Ovary (tissue), 7 donors: ENCODE measurements at regions not wholly inside any gene's neighbourhood (a gene's known extent, or its start where the extent isn't known, plus 50 kb on each side); places are given as distances from the start of the nearest gene placed in this dataset.
"Not testable (repeated sequence)": the region's sequence is repeated elsewhere in the genome, so short reads cannot be mapped to it uniquely, and the experiment has no call there.

ENCODE experiments used
- DNase-seq, 5 donors: peaks; one replicate each; pipeline ENCODE4 v3.0.0-alpha.2; 2019 to 2020
- H3K27ac ChIP-seq, 2 donors: fragments of 200-600 bp; one replicate each; pipeline versions ENCODE4 v1.5.1 to v1.8.0; 2019 to 2022
- H3K27me3 ChIP-seq: fragments of 200-600 bp; one replicate; pipeline ENCODE4 v1.8.0; 2022
- H3K36me3 ChIP-seq: fragments of 200-600 bp; sonication (generic); one replicate; pipeline ENCODE4 v1.5.1; 2019
- H3K4me1 ChIP-seq: one replicate; pipeline ENCODE4 v1.8.1; 2013; ENCODE audit warnings: mild to moderate bottlenecking, moderate library complexity; ENCODE audit not compliant: insufficient read depth
- H3K4me3 ChIP-seq: fragments of 200-600 bp; sonication (generic); one replicate; pipeline ENCODE4 v1.5.1; 2017
- H3K9me3 ChIP-seq, 2 donors: fragments of 200-600 bp in 1 of 2; sonication (generic) in 1 of 2; one replicate each; pipeline versions ENCODE4 v1.5.1 to v1.8.1; 2013 to 2019; ENCODE audit warnings: mild to moderate bottlenecking in 1 of 2, moderate library complexity in 1 of 2
- WGBS, 3 donors: extraction: QIAGEN DNeasy Blood & Tissue Kit in 1 of 3; methylation state at CpG; one replicate each; pipeline versions ENCODE4 v1.1.5 to v1.1.7; 2013 to 2017; 5-methylcytosine and 5-hydroxymethylcytosine counted together
- intact Hi-C, 4 donors: fragments of 100-400 bp; cut with DNase I; formaldehyde crosslinking; loops; one replicate each; pipeline versions ENCODE4 v1.11.0 to v1.15.1; 2022 to 2023
- donor health status: DM: no; HTN: no; CAD: no; lungs with moderate emphysema.
- donor health status: DM: no; HTN: no; CAD: no.
- donor health status: Bipolar disorder and iron deficiency.
- donor health status: DM: no; HTN: no; CAD: no.
- donor health status: DM: yes; HTN: yes; CAD: no.

GRCh38 chr16:88242312-88243295, 140.2 kb upstream of the ZNF469 start:
- H3K9me3 ChIP-seq, H3K4me3 ChIP-seq, H3K27me3 ChIP-seq, intact Hi-C loops, H3K36me3 ChIP-seq: not testable (repeated sequence)
- WGBS, 3 donors, result 49 to 53% (median 50%) methylated on average over 18 of the region's 18 CpGs
- H3K4me1 ChIP-seq, result peaks cover 22% of the 10 kb centered on the region
- H3K27ac ChIP-seq, result peak overlapping the region in 1 of 2 donors; percentile 30
- DNase-seq, result peak in 4 of 5 donors; percentile 52 to 70 (median 58)

- 95 to 97% (median 96%) methylated on average over 3 of the region's 3 CpGs for WGBS, 3 donors
- H3K27me3 ChIP-seq, intact Hi-C loops, DNase-seq, H3K36me3 ChIP-seq, H3K4me3 ChIP-seq, H3K9me3 ChIP-seq, H3K27ac ChIP-seq: not testable (repeated sequence)
- H3K4me1 ChIP-seq, result peaks cover 14% of the 10 kb centered on the region
Measured at GRCh38 chr16:88243921-88244320, 138.8 kb upstream of the ZNF469 start.

GRCh38 chr16:88245241-88246081, 137.3 kb upstream of the ZNF469 start:
- H3K27me3 ChIP-seq, H3K27ac ChIP-seq, intact Hi-C loops, H3K36me3 ChIP-seq, H3K9me3 ChIP-seq, H3K4me3 ChIP-seq: not testable (repeated sequence)
- WGBS, 3 donors, result 47 to 58% (median 48%) methylated on average over 15 to 19 of the region's 19 CpGs
- peaks cover 13% of the 10 kb centered on the region for H3K4me1 ChIP-seq
- DNase-seq, result peak in 4 of 5 donors; percentile 55 to 74 (median 60)

- WGBS, 3 donors, result 87 to 97% (median 94%) methylated on average over 4 of the region's 4 CpGs
- H3K4me3 ChIP-seq, H3K27me3 ChIP-seq, H3K9me3 ChIP-seq, H3K27ac ChIP-seq, intact Hi-C loops, H3K4me1 ChIP-seq, DNase-seq, H3K36me3 ChIP-seq: not testable (repeated sequence)
Measured at GRCh38 chr16:88246955-88247582, 135.7 kb upstream of the ZNF469 start.

DNA sequence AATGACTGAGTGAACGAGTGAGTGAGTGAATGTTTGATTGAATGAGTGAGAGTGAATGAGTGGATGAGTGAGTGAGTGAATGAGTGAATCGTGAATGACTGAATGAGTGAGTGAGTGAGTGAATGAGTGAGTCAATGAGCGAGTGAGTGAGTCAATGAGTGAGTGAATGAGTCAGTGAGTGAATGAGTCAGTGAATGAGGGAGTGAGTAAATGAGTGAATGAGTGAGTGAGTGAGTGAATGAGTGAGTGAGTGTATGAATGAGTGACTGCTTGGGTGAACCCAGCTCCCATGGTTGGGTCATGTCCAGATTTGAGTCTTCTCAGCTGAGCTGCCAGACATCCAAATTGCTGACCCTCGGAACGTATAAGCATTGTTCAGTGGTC, 135.2 kb upstream of the ZNF469 start:
- H3K9me3 ChIP-seq, intact Hi-C loops, H3K27ac ChIP-seq: not testable (repeated sequence)

GRCh38 chr16:88248761-88249160, 134.0 kb upstream of the ZNF469 start:
- intact Hi-C loops, H3K4me1 ChIP-seq, H3K27ac ChIP-seq, H3K4me3 ChIP-seq, H3K36me3 ChIP-seq, H3K27me3 ChIP-seq, H3K9me3 ChIP-seq: not testable (repeated sequence)
- peak in 1 of 5 donors; percentile 16 for DNase-seq
- 90 to 94% (median 91%) methylated on average over 9 of the region's 9 CpGs for WGBS, 3 donors

More for the DNA sequence above, 135.2 kb upstream of the ZNF469 start:
- not testable (repeated sequence) for H3K27me3 ChIP-seq, DNase-seq, H3K36me3 ChIP-seq, H3K4me3 ChIP-seq, H3K4me1 ChIP-seq
- 88 to 92% (median 90%) methylated on average over 5 of the region's 5 CpGs for WGBS, 3 donors

DNA sequence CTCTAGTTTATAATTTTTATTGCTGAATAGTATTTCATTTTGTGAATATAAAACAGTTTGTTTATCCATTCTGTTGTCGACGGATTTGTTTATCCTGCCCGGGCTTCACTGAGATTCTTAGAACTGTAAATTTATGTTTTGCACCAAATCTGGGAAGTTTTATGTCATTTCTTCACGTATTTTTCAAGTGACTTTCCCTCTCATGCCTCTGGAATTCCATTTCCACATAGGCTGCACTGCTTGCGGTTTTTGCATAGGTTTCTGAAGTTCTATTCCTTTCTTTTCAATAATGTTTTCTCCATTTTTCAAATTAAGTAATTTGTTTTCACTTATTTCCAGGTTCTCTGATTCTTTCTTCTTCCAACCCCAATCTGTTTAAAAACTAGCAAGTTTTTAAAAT, 132.4 kb upstream of the ZNF469 start:
- DNase-seq, H3K36me3 ChIP-seq, intact Hi-C loops, H3K4me1 ChIP-seq, H3K9me3 ChIP-seq, H3K27me3 ChIP-seq, H3K27ac ChIP-seq, H3K4me3 ChIP-seq: not testable (repeated sequence)
- WGBS, 3 donors, result 89 to 95% (median 94%) methylated on average over 5 of the region's 5 CpGs

- H3K4me3 ChIP-seq, H3K36me3 ChIP-seq, H3K4me1 ChIP-seq, intact Hi-C loops, H3K27me3 ChIP-seq, H3K27ac ChIP-seq, H3K9me3 ChIP-seq, DNase-seq: not testable (repeated sequence)
- 50 to 77% (median 74%) methylated on average over 3 to 5 of the region's 7 CpGs for WGBS, 3 donors
Measured at GRCh38 chr16:88252057-88252794, 130.5 kb upstream of the ZNF469 start.

- DNase-seq, H3K27ac ChIP-seq, H3K27me3 ChIP-seq, H3K36me3 ChIP-seq, intact Hi-C loops, H3K9me3 ChIP-seq, H3K4me3 ChIP-seq: not testable (repeated sequence)
- WGBS, 3 donors, result 96% methylated on average over 2 of the region's 2 CpGs
- H3K4me1 ChIP-seq, result peaks cover 11% of the 10 kb centered on the region
Measured at GRCh38 chr16:88258141-88258540, 124.6 kb upstream of the ZNF469 start.

DNA sequence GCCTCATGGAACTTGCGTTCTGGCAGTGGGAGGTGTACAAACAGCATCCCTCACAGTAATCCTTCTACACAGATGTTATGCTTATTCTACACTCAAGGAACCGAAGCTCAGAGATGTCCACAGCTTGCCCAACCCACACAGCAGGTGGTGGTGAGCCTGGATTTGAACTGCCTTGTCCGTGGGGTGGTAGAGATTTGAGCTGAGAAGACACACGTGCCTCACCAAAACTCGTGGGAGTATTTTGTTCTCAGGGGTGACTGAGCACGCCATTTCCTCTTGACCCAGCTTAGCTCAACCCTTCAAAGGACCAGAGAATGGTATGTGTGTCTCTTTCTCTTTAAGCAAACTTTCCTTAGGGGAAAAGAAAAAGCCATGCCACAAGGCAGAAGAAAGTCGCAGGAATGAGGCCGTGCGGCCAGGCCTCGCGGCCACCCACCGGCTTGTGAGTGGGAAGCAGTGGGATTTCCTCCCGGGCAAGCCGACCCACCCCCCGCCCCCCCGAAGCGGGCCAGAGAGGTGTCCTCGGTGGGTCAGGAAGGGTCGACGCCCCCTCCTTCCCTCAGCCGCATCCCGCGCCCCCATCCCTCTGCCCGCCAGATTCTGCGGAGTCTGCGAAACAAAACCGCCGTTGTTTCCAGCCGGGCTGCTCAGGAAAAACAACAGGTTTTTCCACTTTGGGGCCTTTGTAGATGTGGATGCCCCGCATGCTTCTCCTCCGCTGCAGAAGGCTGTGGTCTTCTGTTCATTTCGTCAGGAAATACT, 123.8 kb upstream of the ZNF469 start:
- H3K27me3 ChIP-seq, H3K4me3 ChIP-seq, H3K27ac ChIP-seq, H3K9me3 ChIP-seq, H3K36me3 ChIP-seq, intact Hi-C loops, DNase-seq: not testable (repeated sequence)
- peaks cover 12% of the 10 kb centered on the region for H3K4me1 ChIP-seq
- 14 to 48% (median 39%) methylated on average over 25 to 32 of the region's 32 CpGs for WGBS, 3 donors
